Neural crest cell (in vitro differentiated cells): ENCODE measurements at regions not wholly inside any gene's neighbourhood (a gene's known extent, or its start where the extent isn't known, plus 50 kb on each side); places are given as distances from the start of the nearest gene placed in this dataset.

Experiments
- DNase-seq: peaks from one replicate; pipeline ENCODE4 v3.0.0; 2021; ENCODE audit warnings: low read depth, mixed read lengths, low spot score
- H3K27ac Mint-ChIP-seq: one replicate; pipeline ENCODE4 v1.8.0; 2021; ENCODE audit warnings: mild to moderate bottlenecking, mixed read lengths; ENCODE audit not compliant: unreplicated experiment
- H3K27me3 Mint-ChIP-seq: 2 replicates; pipeline ENCODE4 v1.8.0; 2021; ENCODE audit warnings: low read depth, mild to moderate bottlenecking, mixed read lengths
- H3K36me3 Mint-ChIP-seq: 2 replicates; pipeline ENCODE4 v1.8.0; 2021; ENCODE audit warnings: low read depth, mild to moderate bottlenecking, mixed read lengths
- H3K4me1 Mint-ChIP-seq: 2 replicates; pipeline ENCODE4 v1.8.0; 2021; ENCODE audit warnings: mixed read lengths
- H3K4me3 Mint-ChIP-seq: one replicate; pipeline ENCODE4 v1.8.0; 2021; ENCODE audit warnings: mild to moderate bottlenecking, mixed read lengths
- H3K9me3 Mint-ChIP-seq: 2 replicates; pipeline ENCODE4 v1.8.0; 2021; ENCODE audit warnings: mixed read lengths
- TF ChIP-seq, protein P1 (sequence below): fragments of 200-600 bp; sonication (generic); conservative IDR thresholded peaks from 2 replicates; pipeline ENCODE4 v1.5.0; 2021; ENCODE audit warnings: antibody characterized with exemption, mild to moderate bottlenecking

DNA sequence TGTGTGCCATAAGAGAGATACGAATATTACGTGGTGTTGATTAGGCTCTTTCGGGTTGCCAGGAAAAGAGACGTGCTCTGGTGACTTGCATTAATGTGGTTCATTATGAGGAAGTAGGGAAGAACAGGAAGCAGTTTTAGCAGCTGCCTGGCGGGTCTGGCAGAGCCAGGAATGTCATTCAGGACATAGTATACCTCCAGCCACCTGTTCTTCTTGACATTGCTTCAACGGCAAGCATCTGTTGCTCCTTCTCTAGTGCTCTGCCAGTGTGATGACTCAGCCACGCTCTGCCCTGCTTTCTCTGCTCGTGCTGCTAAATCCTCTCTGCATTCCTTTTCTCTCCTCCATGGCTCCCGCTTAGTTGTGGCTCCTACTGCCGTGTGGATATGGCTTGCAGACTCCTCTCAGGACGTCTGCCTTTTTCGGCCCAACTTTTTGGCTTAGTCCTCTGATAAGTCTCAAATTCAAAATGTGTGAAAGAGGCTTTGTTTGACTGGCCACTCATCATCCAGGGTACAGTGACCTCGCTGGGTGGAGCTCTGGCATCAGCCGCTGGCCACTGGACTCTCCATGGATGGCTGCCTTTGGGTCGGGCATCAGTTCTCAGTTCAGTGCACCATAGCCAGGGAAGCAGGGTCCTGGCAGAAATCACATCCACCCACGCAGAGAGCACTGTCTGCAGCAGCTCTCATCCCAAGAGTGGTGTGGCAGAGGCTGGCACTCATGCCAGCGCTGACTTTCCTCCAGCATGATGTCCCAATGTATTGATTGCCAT is 89.3 kb upstream of the KLF3 start:
- peaks cover 3% of the 10 kb centered on the region for H3K36me3 Mint-ChIP-seq
- DNase-seq: no peak
- H3K27me3 Mint-ChIP-seq: no peaks in the 10 kb centered on the region
- H3K27ac Mint-ChIP-seq: no peak overlapping the region
- H3K4me1 Mint-ChIP-seq: peaks cover 7% of the 10 kb centered on the region
- H3K4me3 Mint-ChIP-seq: no peak overlapping the region
- H3K9me3 Mint-ChIP-seq: peaks cover 6% of the 10 kb centered on the region
- TF ChIP-seq, protein P1, sequence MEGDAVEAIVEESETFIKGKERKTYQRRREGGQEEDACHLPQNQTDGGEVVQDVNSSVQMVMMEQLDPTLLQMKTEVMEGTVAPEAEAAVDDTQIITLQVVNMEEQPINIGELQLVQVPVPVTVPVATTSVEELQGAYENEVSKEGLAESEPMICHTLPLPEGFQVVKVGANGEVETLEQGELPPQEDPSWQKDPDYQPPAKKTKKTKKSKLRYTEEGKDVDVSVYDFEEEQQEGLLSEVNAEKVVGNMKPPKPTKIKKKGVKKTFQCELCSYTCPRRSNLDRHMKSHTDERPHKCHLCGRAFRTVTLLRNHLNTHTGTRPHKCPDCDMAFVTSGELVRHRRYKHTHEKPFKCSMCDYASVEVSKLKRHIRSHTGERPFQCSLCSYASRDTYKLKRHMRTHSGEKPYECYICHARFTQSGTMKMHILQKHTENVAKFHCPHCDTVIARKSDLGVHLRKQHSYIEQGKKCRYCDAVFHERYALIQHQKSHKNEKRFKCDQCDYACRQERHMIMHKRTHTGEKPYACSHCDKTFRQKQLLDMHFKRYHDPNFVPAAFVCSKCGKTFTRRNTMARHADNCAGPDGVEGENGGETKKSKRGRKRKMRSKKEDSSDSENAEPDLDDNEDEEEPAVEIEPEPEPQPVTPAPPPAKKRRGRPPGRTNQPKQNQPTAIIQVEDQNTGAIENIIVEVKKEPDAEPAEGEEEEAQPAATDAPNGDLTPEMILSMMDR: no peak

DNA sequence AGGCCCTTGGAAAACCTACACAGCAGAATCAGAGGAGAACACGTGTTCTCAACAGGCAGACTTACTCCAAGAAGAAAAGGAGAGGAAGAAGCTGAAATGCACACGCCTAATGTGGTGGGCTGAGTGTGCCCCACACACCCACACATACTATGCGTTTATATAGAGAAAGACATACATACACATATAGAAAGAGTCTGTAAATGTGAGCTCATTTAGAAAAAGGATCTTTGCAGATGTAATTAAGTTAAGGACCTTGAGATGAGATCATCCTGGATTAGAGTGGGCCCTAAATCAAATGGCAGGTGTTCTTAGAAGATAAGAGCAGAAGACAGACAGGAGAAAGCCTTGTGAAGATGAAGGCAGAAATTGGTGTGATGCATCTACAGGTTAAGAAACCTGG is 87.2 kb upstream of the KLF3 start:
- H3K9me3 Mint-ChIP-seq: peaks cover 2% of the 10 kb centered on the region
- H3K36me3 Mint-ChIP-seq: no peaks in the 10 kb centered on the region
- H3K4me3 Mint-ChIP-seq: no peak overlapping the region
- TF ChIP-seq, protein P1: no peak
- H3K4me1 Mint-ChIP-seq: peaks cover 2% of the 10 kb centered on the region
- H3K27me3 Mint-ChIP-seq: no peaks in the 10 kb centered on the region
- no peak overlapping the region for H3K27ac Mint-ChIP-seq
- no peak for DNase-seq

DNA sequence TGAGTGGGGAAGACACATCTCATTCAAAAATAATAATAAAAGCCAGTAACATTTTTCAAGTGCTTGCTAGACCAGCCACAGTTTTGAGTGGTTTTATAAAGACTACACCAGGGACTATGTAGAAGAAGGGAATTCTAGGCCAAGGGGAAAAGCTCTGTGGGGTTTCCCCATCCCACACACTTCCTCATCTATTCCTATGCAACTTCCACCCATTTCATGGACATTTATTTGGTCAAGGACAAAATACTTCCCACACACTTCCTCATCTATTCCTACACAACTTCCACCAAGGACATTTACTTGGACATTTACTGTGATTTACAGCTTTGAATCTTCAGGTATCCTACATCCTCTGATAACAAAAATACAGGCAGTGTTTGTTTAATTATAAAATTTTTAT is 86.5 kb upstream of the KLF3 start:
- no peaks in the 10 kb centered on the region for H3K36me3 Mint-ChIP-seq
- peaks cover 5% of the 10 kb centered on the region for H3K4me1 Mint-ChIP-seq
- no peak overlapping the region for H3K4me3 Mint-ChIP-seq
- no peak for DNase-seq
- H3K27ac Mint-ChIP-seq: no peak overlapping the region
- H3K9me3 Mint-ChIP-seq: peaks cover 2% of the 10 kb centered on the region
- H3K27me3 Mint-ChIP-seq: no peaks in the 10 kb centered on the region
- TF ChIP-seq, protein P1: no peak

DNA sequence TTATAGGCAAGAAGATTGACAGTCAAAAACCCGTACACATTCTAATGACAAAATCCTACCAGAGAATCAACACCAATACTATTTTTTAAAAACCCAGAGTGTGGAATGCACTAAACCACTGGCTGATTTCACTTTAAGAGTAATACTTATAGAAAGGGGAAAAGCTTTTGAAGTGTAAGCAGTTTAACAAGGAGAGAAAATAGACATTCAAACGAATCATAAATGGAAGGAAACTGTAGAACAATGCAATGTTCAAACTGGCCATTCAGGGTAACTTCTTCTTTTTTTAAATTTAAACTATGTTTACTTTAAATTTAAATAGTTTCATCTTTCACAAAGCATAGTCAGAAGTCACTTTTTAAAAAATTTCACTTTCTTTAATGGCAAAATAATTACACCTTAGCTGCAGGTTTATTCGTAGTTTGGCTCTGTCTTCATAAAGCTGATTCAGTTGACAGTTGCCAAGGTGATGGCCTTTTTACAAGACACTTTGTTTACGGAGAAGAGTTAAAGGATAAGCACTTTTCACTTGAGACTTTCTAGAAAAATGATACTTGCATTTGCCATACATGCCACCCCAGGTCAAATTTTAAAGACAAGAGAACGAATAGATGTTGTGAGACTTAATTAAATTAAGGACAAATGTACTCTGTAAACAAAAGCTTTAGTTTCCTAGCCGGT is 82.4 kb upstream of the KLF3 start:
- Mint-ChIP-seq H3K27me3 (no peaks in the 10 kb centered on the region), H3K27ac (no peak overlapping the region), H3K4me3 (no peak overlapping the region), H3K36me3 (no peaks in the 10 kb centered on the region), H3K4me1 (peaks cover 5% of the 10 kb centered on the region), H3K9me3 (no peaks in the 10 kb centered on the region)
- DNase-seq: no peak
- TF ChIP-seq, protein P1: no peak

DNA sequence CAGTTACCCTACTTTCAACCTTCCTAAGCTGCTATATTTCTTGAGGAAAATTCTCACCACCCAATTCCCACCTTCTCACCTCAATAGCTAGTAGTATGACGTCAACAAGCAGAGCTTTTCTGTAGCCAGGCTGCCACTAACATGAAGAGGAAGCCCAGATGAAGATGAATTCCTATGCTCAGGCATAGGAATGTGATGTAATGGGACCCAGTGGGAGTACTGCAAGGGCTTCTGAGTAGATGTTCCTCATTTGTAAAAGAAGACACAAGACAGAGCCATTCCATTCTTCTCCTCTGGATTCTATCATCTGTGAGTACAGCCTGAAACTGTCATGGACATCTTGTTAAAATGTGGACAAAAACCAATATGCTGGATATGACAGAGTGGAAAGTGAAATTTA is 81.6 kb upstream of the KLF3 start:
- TF ChIP-seq, protein P1: no peak
- Mint-ChIP-seq H3K9me3 (peaks cover 3% of the 10 kb centered on the region), H3K27ac (no peak overlapping the region), H3K27me3 (no peaks in the 10 kb centered on the region), H3K4me3 (no peak overlapping the region), H3K36me3 (no peaks in the 10 kb centered on the region), H3K4me1 (peaks cover 5% of the 10 kb centered on the region)
- DNase-seq: no peak
